Suprapubic skin (tissue), 4 donors: ENCODE measurements at regions not wholly inside any gene's neighbourhood (a gene's known extent, or its start where the extent isn't known, plus 50 kb on each side); places are given as distances from the start of the nearest gene placed in this dataset.

Experiments
- DNase-seq, 2 donors: peaks; one replicate each; pipeline ENCODE4 v3.0.0-alpha.2; 2019; ENCODE audit warnings: low spot score in 2 of 2
- H3K27ac ChIP-seq: fragments of 200-600 bp; sonication (generic); one replicate; pipeline ENCODE4 v1.5.1; 2019
- H3K27me3 ChIP-seq: fragments of 200-600 bp; sonication (generic); one replicate; pipeline ENCODE4 v1.5.1; 2019
- H3K36me3 ChIP-seq: fragments of 200-600 bp; sonication (generic); one replicate; pipeline ENCODE4 v1.5.1; 2019
- H3K4me1 ChIP-seq: fragments of 200-600 bp; sonication (generic); one replicate; pipeline ENCODE4 v1.5.1; 2019
- H3K4me3 ChIP-seq: fragments of 200-600 bp; sonication (generic); one replicate; pipeline ENCODE4 v1.5.1; 2019; ENCODE audit warnings: mild to moderate bottlenecking
- H3K9me3 ChIP-seq: fragments of 200-600 bp; sonication (generic); one replicate; pipeline ENCODE4 v1.5.1; 2019
- EP300 ChIP-seq: sonication (generic); formaldehyde crosslinking; IDR thresholded peaks from one replicate; pipeline ENCODE4 v1.6.1; 2017; ENCODE audit warnings: antibody characterized with exemption
- POLR2A ChIP-seq, 2 donors: fragments of 450-650 bp; IDR thresholded peaks; one replicate each; pipeline ENCODE4 v1.6.1; 2017; ENCODE audit warnings: antibody characterized with exemption in 2 of 2, mild to moderate bottlenecking in 2 of 2, moderate library complexity in 2 of 2
- POLR2AphosphoS5 ChIP-seq, 3 donors: sonication (generic); formaldehyde crosslinking; IDR thresholded peaks; one replicate each; pipeline ENCODE4 v1.6.1; 2017; ENCODE audit warnings: antibody characterized with exemption in 3 of 3
- WGBS: methylation state at CpG from one replicate; pipeline ENCODE4 v1.1.5; 2018; 5-methylcytosine and 5-hydroxymethylcytosine counted together
- TF ChIP-seq, protein P1 (sequence below), 2 donors: fragments of 200-600 bp in 1 of 2; fragments of 450-650 bp in 1 of 2; sonication (generic) in 1 of 2; IDR thresholded peaks; one replicate each; pipeline ENCODE4 v1.5.1; 2016 to 2019; ENCODE audit warnings: antibody characterized with exemption in 2 of 2, mild to moderate bottlenecking in 1 of 2, moderate library complexity in 1 of 2

DNA sequence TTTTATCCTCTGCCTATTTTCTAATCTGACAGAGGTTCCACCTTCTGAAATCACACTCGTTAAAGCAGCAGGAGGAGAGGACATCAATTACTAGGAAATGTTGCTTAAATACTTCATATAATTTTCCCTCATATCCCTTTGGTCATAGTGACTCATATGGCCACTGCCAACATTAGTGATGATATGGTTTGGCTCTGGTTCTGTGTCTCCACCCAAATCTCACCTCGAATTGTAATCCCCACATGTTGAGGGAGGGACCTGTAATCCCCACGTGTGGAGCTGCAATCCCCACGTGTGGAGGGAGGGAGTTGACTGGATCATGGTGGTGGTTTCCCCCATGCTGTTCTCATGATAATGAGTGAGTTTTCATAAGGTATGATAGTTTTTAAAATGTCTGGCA is 618.4 kb upstream of the SLITRK5 start:
- no peaks in the 10 kb centered on the region for H3K27me3 ChIP-seq
- H3K36me3 ChIP-seq, result no peaks in the 10 kb centered on the region
- WGBS, result 33% methylated on average over 4 of the region's 4 CpGs
- H3K9me3 ChIP-seq, result no peaks in the 10 kb centered on the region
- no peak overlapping the region for H3K27ac ChIP-seq
- TF ChIP-seq EP300 (no peak), POLR2A (IDR thresholded peaks at IDR 0.05) (no peak), POLR2AphosphoS5 (IDR thresholded peaks at IDR 0.05) (no peak)
- TF ChIP-seq, protein P1, sequence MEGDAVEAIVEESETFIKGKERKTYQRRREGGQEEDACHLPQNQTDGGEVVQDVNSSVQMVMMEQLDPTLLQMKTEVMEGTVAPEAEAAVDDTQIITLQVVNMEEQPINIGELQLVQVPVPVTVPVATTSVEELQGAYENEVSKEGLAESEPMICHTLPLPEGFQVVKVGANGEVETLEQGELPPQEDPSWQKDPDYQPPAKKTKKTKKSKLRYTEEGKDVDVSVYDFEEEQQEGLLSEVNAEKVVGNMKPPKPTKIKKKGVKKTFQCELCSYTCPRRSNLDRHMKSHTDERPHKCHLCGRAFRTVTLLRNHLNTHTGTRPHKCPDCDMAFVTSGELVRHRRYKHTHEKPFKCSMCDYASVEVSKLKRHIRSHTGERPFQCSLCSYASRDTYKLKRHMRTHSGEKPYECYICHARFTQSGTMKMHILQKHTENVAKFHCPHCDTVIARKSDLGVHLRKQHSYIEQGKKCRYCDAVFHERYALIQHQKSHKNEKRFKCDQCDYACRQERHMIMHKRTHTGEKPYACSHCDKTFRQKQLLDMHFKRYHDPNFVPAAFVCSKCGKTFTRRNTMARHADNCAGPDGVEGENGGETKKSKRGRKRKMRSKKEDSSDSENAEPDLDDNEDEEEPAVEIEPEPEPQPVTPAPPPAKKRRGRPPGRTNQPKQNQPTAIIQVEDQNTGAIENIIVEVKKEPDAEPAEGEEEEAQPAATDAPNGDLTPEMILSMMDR (IDR thresholded peaks at IDR 0.05), result no peak
- no peak for DNase-seq
- no peak overlapping the region for H3K4me3 ChIP-seq
- no peaks in the 10 kb centered on the region for H3K4me1 ChIP-seq

DNA sequence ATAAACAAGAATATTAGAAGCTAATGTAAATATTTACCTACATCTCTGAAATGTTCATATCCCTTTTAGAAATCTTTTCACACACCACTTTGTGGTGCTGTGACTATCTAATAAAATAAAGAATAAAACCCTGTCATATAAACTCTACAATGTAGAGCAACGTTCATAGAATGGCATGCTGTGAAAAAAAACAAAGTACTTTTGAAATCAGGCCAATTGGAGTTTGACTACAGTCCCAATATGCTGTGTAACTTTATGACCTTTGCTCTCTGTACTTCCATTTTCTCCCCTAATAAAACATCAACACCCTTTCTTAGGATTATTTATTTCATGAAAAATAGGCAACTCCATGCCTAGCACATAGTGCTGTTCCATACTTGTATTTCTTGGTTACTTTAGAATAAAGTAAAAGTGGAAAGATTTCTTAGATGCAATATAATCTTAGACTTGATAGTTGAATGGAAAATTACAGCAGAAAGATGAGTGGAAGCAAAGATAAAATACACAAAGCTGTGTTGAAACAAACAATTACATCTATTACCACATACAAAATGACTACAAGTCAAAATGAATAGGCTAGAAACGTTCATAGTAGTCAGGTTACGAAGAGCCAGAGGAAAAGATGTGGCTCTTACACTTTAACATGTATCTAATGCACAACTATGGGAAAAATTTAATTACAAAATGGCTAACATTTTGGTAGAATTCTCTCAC is 613.2 kb upstream of the SLITRK5 start:
- H3K36me3 ChIP-seq, result no peaks in the 10 kb centered on the region
- DNase-seq, result no peak
- TF ChIP-seq POLR2A (IDR thresholded peaks at IDR 0.05), result no peak
- no peak for TF ChIP-seq POLR2AphosphoS5 (IDR thresholded peaks at IDR 0.05)
- TF ChIP-seq, protein P1 (IDR thresholded peaks at IDR 0.05), result no peak
- no peak for TF ChIP-seq EP300

GRCh38 chr13:87058786-87059329 is 612.3 kb upstream of the SLITRK5 start:
- Histone ChIP-seq H3K4me1 (no peaks in the 10 kb centered on the region), H3K4me3 (no peak overlapping the region), H3K27me3 (no peaks in the 10 kb centered on the region), H3K36me3 (no peaks in the 10 kb centered on the region), H3K9me3 (no peaks in the 10 kb centered on the region), H3K27ac (no peak overlapping the region)
- no peak for TF ChIP-seq POLR2AphosphoS5 (IDR thresholded peaks at IDR 0.05)
- TF ChIP-seq EP300, result no peak
- no peak for TF ChIP-seq POLR2A (IDR thresholded peaks at IDR 0.05)
- TF ChIP-seq, protein P1 (IDR thresholded peaks at IDR 0.05), result no peak
- no peak for DNase-seq
- 60% methylated on average over 5 of the region's 5 CpGs for WGBS

More for the DNA sequence above, 613.2 kb upstream of the SLITRK5 start:
- Histone ChIP-seq H3K4me1 (no peaks in the 10 kb centered on the region), H3K27me3 (no peaks in the 10 kb centered on the region), H3K9me3 (no peaks in the 10 kb centered on the region), H3K4me3 (no peak overlapping the region), H3K27ac (no peak overlapping the region)
- WGBS, result 55% methylated on average over 3 of the region's 3 CpGs

GRCh38 chr13:87078947-87079795 is 592.0 kb upstream of the SLITRK5 start:
- WGBS, result 95% methylated on average over 28 of the region's 34 CpGs
- TF ChIP-seq, protein P1 (IDR thresholded peaks at IDR 0.05), result no peak
- no peak for TF ChIP-seq EP300
- no peak for TF ChIP-seq POLR2AphosphoS5 (IDR thresholded peaks at IDR 0.05)
- no peak for TF ChIP-seq POLR2A (IDR thresholded peaks at IDR 0.05)
- Histone ChIP-seq H3K9me3 (peaks cover 2% of the 10 kb centered on the region), H3K4me3 (no peak overlapping the region), H3K27ac (no peak overlapping the region), H3K36me3 (no peaks in the 10 kb centered on the region), H3K4me1 (no peaks in the 10 kb centered on the region), H3K27me3 (no peaks in the 10 kb centered on the region)
- DNase-seq, result no peak
